RPMI8226 (cell line): ENCODE measurements at regions not wholly inside any gene's neighbourhood (a gene's known extent, or its start where the extent isn't known, plus 50 kb on each side); places are given as distances from the start of the nearest gene placed in this dataset.

Experiments used
- DNase-seq: peaks from one replicate; pipeline ENCODE4 v3.0.0-alpha.2; 2015

GRCh38 chr10:2494399-2494798 is 572.9 kb upstream of the PFKP start:
- DNase-seq, result no peak

GRCh38 chr10:2488446-2489005 is 578.8 kb upstream of the PFKP start:
- DNase-seq, result no peak

GRCh38 chr10:2487921-2488320 is 579.4 kb upstream of the PFKP start:
- DNase-seq, result no peak

GRCh38 chr10:2478656-2479055 is 588.7 kb upstream of the PFKP start:
- no peak for DNase-seq

- DNase-seq, result no peak
These were observed 590.4 kb upstream of the PFKP start for GRCh38 chr10:2476812-2477553.

GRCh38 chr10:2476218-2476811 is 591.0 kb upstream of the PFKP start:
- DNase-seq, result no peak

- no peak for DNase-seq
These were observed 591.6 kb upstream of the PFKP start for GRCh38 chr10:2475711-2476217.

GRCh38 chr10:2471811-2472210 is 595.5 kb upstream of the PFKP start:
- DNase-seq, result no peak

GRCh38 chr10:2469802-2470201 is 597.5 kb upstream of the PFKP start:
- no peak for DNase-seq

- no peak for DNase-seq
These were observed 602.9 kb upstream of the PFKP start for GRCh38 chr10:2464483-2464882.

GRCh38 chr10:2463316-2463715 is 604.0 kb upstream of the PFKP start:
- no peak for DNase-seq

GRCh38 chr10:2462581-2462980 is 604.8 kb upstream of the PFKP start:
- no peak for DNase-seq

GRCh38 chr10:2460812-2461211 is 606.5 kb upstream of the PFKP start:
- DNase-seq, result no peak

GRCh38 chr10:2459713-2460112 is 607.6 kb upstream of the PFKP start:
- DNase-seq, result no peak

GRCh38 chr10:2456834-2457233 is 610.5 kb upstream of the PFKP start:
- no peak for DNase-seq

- DNase-seq, result no peak
These were observed 622.0 kb upstream of the PFKP start for GRCh38 chr10:2445370-2445769.

GRCh38 chr10:2439983-2440382 is 627.4 kb upstream of the PFKP start:
- no peak for DNase-seq

GRCh38 chr10:2439000-2439399 is 628.3 kb upstream of the PFKP start:
- DNase-seq, result no peak

- DNase-seq, result no peak
These were observed 629.0 kb upstream of the PFKP start for GRCh38 chr10:2438248-2438939.

GRCh38 chr10:2436933-2437332 is 630.4 kb upstream of the PFKP start:
- no peak for DNase-seq

GRCh38 chr10:2431961-2432360 is 635.4 kb upstream of the PFKP start:
- no peak for DNase-seq

- no peak for DNase-seq
These were observed 639.9 kb upstream of the PFKP start for GRCh38 chr10:2427412-2427811.

- no peak for DNase-seq
These were observed 642.0 kb upstream of the PFKP start for GRCh38 chr10:2425320-2425719.

- no peak for DNase-seq
These were observed 652.8 kb upstream of the PFKP start for GRCh38 chr10:2414562-2414961.
